SK-N-SH treated with all-trans-retinoic acid at 6 μM for 48 hours (cell line): ENCODE measurements at regions not wholly inside any gene's neighbourhood (a gene's known extent, or its start where the extent isn't known, plus 50 kb on each side); places are given as distances from the start of the nearest gene placed in this dataset.
A peak's percentile ranks its signal among the peaks of the same experiment; 100 is the strongest.

Experiments
- ATAC-seq: fragments of 200-7000 bp; cut with Tn5 transposase; 3 replicates; pipeline ENCODE4 v1.9.1; 2020; ENCODE audit warnings: mild to moderate bottlenecking, moderate library complexity
- ARNTL ChIP-seq: fragments of 450-650 bp; formaldehyde crosslinking; IDR thresholded peaks from 2 replicates; pipeline ENCODE4 v1.5.0; 2020; ENCODE audit warnings: low read depth, mild to moderate bottlenecking, moderate library complexity, borderline replicate concordance
- BACH2 ChIP-seq: fragments of 250-450 bp; sonication (Bioruptor Pico); IDR thresholded peaks from 2 replicates; pipeline ENCODE4 v1.9.0; 2021; ENCODE audit warnings: mild to moderate bottlenecking, borderline replicate concordance
- CREB5 ChIP-seq: fragments of 250-450 bp; sonication (Bioruptor Pico); IDR thresholded peaks from 2 replicates; pipeline ENCODE4 v1.5.1; 2020; ENCODE audit warnings: low read depth, mild to moderate bottlenecking, moderate library complexity
- GLIS3 ChIP-seq: fragments of 250-450 bp; sonication (Bioruptor Pico); IDR thresholded peaks from 2 replicates; pipeline ENCODE4 v1.5.0; 2020; ENCODE audit warnings: mild to moderate bottlenecking, moderate library complexity
- ISL1 ChIP-seq: fragments of 250-450 bp; sonication (Bioruptor Pico); IDR thresholded peaks from 2 replicates; pipeline ENCODE4 v2.1.2; 2022; ENCODE audit warnings: mild to moderate bottlenecking, moderate library complexity
- OSR1 ChIP-seq: fragments of 250-450 bp; sonication (Bioruptor Pico); IDR thresholded peaks from 2 replicates; pipeline ENCODE4 v1.8.0; 2022; ENCODE audit warnings: moderate library complexity, mild to moderate bottlenecking, inconsistent platforms
- PATZ1 ChIP-seq: fragments of 250-450 bp; sonication (Bioruptor Pico); IDR thresholded peaks from 2 replicates; pipeline ENCODE4 v1.8.0; 2020; ENCODE audit warnings: mild to moderate bottlenecking, moderate library complexity, borderline replicate concordance
- POU6F1 ChIP-seq: fragments of 250-450 bp; sonication (Bioruptor Pico); IDR thresholded peaks from 2 replicates; pipeline ENCODE4 v1.8.0; 2021; ENCODE audit warnings: low read depth, mild to moderate bottlenecking, moderate library complexity, borderline replicate concordance
- PPARA ChIP-seq: fragments of 250-450 bp; sonication (Bioruptor Pico); IDR thresholded peaks from 2 replicates; pipeline ENCODE4 v1.5.0; 2020; ENCODE audit warnings: mild to moderate bottlenecking, borderline replicate concordance
- SNAI2 ChIP-seq: fragments of 250-450 bp; sonication (Bioruptor Pico); IDR thresholded peaks from 2 replicates; pipeline ENCODE4 v1.5.0; 2020; ENCODE audit warnings: mild to moderate bottlenecking, moderate library complexity
- TCF4 ChIP-seq: fragments of 250-450 bp; sonication (Bioruptor Pico); IDR thresholded peaks from 2 replicates; pipeline ENCODE4 v1.8.0; 2021; ENCODE audit warnings: mild to moderate bottlenecking, moderate library complexity, borderline replicate concordance
- TOX ChIP-seq: fragments of 250-450 bp; sonication (Bioruptor Pico); IDR thresholded peaks from 2 replicates; pipeline ENCODE4 v1.8.0; 2021; ENCODE audit warnings: mild to moderate bottlenecking, moderate library complexity, borderline replicate concordance
- TSHZ2 ChIP-seq: fragments of 250-450 bp; sonication (Bioruptor Pico); IDR thresholded peaks from 2 replicates; pipeline ENCODE4 v1.5.0; 2020; ENCODE audit warnings: mild to moderate bottlenecking, moderate library complexity
- ZFP3 ChIP-seq: fragments of 250-450 bp; sonication (Bioruptor Pico); IDR thresholded peaks from 2 replicates; pipeline ENCODE4 v1.5.0; 2020; ENCODE audit warnings: mild to moderate bottlenecking, moderate library complexity
- ZFP30 ChIP-seq: fragments of 450-650 bp; formaldehyde crosslinking; IDR thresholded peaks from 2 replicates; pipeline ENCODE4 v1.5.0; 2022; ENCODE audit warnings: mild to moderate bottlenecking, moderate library complexity
- ZNF70 ChIP-seq: fragments of 450-650 bp; formaldehyde crosslinking; IDR thresholded peaks from 2 replicates; pipeline ENCODE4 v1.5.0; 2020; ENCODE audit warnings: mild to moderate bottlenecking, moderate library complexity
- ZNF8 ChIP-seq: fragments of 450-650 bp; formaldehyde crosslinking; IDR thresholded peaks from 2 replicates; pipeline ENCODE4 v1.5.0; 2020; ENCODE audit warnings: mild to moderate bottlenecking, moderate library complexity

DNA sequence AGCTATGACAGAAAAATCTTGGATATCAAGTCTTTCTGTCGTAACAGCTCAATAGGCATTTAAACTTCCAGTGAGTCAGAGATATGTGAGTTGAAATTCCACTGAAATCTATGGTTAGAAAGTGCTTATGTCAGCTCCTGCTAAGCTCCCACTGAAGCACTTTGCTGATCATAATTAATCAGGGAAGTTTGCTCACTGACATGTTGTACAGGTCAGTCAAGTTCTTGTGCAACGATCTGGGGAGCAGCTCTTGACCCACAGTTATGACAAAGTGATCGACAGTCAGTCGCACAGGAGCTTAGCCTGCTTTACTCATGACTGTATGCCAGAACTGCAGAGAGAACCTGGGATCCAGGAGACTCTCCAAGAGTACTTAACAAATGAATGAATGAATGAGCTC, 453.5 kb downstream of the SOX2 start:
- 0 out of 2 replicates have a peak, but pooled peaks have one; percentile 18 for TF ChIP-seq ISL1 (CRISPR knock-in tag)
- TF ChIP-seq TSHZ2 (CRISPR knock-in tag): no peak
- no peak for ATAC-seq

- ATAC-seq: no peak
- TF ChIP-seq ZNF70 (CRISPR knock-in tag) (no peak), ISL1 (CRISPR knock-in tag) (no peak), ZFP3 (CRISPR knock-in tag) (no peak), SNAI2 (CRISPR knock-in tag) (no peak), POU6F1 (CRISPR knock-in tag) (no peak), ARNTL (CRISPR knock-in tag) (no peak), PATZ1 (CRISPR knock-in tag) (no peak), ZNF8 (CRISPR knock-in tag) (no peak), TCF4 (CRISPR knock-in tag) (no peak), BACH2 (CRISPR knock-in tag) (no peak)
- TF ChIP-seq, all 23 proteins: peak for 0
Measured at GRCh38 chr3:182172534-182172933, 460.8 kb downstream of the SOX2 start.

GRCh38 chr3:182178488-182179200, 466.9 kb downstream of the SOX2 start:
- no peak for TF ChIP-seq ZFP30 (CRISPR knock-in tag)
- TF ChIP-seq TCF4 (CRISPR knock-in tag): no peak
- no peak for TF ChIP-seq SNAI2 (CRISPR knock-in tag)
- no peak for TF ChIP-seq ARNTL (CRISPR knock-in tag)
- no peak for TF ChIP-seq PPARA (CRISPR knock-in tag)
- TF ChIP-seq OSR1 (CRISPR knock-in tag): no peak
- TF ChIP-seq TOX (CRISPR knock-in tag): no peak
- TF ChIP-seq ZNF8 (CRISPR knock-in tag): no peak
- no peak for TF ChIP-seq CREB5 (CRISPR knock-in tag)
- TF ChIP-seq PATZ1 (CRISPR knock-in tag): no peak
- TF ChIP-seq GLIS3 (CRISPR knock-in tag): no peak
- no peak for ATAC-seq

GRCh38 chr3:182179631-182180030, 467.9 kb downstream of the SOX2 start:
- TF ChIP-seq TSHZ2 (CRISPR knock-in tag): no peak
- no peak for TF ChIP-seq ZNF8 (CRISPR knock-in tag)
- no peak for TF ChIP-seq PATZ1 (CRISPR knock-in tag)
- no peak for TF ChIP-seq ISL1 (CRISPR knock-in tag)
- no peak for ATAC-seq
